ENCODE measurements at regions not wholly inside any gene's neighbourhood (a gene's known extent, or its start where the extent isn't known, plus 50 kb on each side); places are given as distances from the start of the nearest gene placed in this dataset.
"Not testable (repeated sequence)": the region's sequence is repeated elsewhere in the genome, so short reads cannot be mapped to it uniquely, and the experiment has no call there.

DNA sequence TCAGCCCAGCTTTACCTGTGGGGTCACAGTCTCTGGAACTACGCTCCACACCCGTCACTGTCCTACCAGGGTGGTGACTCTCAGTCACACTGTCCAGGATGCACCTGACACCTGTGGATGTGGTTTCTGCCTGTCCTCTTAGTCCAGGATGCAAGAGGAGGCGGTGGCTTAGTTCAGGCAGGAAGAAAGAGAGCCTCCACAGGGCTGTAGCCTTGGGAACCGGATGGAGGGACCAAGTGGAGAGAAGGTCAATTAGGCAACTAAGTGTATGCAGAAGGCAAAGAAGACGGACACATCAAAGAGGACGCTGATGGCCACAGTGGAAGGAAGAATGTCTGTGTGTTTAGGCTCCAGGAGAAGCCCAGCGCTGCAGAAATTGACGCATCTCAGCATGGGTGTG, 153.9 kb upstream of the IRF2BP2 start:
- no peak for DNase-seq (ENCODE audit: low read depth, low spot score)

DNA sequence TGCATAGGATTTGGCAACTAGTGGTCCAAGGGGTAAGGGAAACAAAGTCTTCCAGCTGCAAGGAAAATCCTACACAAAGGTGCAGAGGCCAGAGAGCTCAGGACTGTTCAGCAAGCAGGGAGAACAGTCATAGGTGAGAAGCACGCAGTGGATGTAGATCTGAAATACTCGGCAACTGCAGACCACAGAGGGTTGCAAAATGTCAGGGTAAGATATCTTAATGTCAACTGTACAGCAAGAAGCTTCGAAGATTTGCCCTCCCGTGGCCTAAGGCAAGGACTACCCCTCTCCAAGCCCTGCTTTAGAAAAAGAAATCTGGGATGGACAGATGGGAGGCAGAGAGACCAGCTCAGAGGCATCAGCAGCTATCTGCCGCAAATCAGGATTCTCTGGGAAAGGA, 153.4 kb upstream of the IRF2BP2 start:
- DNase-seq (ENCODE audit: low read depth, low spot score), result no peak

DNA sequence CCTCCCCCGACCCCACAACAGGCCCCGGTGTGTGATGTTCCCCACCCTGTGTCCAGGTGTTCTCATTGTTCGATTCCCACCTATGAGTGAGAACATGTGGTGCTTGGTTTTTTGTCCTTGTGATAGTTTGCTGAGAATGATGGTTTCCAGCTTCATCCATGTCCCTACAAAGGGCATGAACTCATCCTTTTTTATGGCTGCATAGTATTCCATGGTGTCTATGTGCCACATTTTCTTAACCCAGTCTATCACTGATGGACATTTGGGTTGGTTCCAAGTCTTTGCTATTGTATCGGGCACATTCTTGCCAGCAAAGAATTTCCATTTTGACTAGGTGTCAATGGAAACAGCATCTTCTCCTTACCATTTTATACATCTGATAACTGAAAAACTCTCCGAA, 152.1 kb upstream of the IRF2BP2 start:
- not testable (repeated sequence) for DNase-seq (ENCODE audit: low read depth, low spot score)

DNA sequence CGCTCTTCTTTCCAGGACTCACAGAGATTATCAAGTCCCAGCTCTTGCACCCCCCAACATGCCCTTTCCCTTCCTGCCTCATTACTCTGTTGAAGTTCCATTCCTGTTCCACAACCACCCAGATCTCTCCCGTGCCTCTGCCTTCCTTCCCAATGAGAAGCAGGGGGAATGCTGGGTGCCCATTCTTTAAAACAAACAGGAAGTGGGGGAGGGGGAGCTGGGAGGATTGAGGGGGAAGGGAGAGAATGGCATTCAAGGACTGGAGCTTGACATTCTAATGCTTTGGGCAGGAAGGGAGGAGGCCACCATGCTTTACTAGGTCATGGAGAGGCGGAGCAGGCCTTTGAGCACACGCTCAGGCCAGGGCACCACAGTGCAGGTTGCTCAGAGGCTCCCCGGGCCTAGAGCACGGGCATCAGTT, 150.3 kb upstream of the IRF2BP2 start:
- no peak for DNase-seq (ENCODE audit: low read depth, low spot score)

DNA sequence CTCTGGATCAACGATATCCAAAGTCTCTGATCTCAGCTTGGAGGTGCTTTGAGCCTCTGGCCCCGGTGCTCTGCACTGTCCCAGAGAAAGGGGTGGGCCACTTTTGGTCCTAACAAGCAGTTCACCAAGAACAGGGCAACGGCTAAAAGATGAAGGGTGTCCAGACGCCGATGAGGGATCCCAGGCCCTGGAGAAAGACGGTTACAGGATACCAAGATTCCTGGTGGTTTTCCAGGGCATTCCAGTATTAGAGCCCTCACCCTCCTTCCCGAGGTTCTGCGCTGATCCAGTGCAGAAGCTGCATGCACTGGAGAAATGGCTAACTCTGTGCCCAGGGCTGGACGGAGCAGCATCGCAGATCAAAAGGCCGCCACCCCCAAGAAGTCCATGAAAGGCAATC, 149.9 kb upstream of the IRF2BP2 start:
- no peak for DNase-seq (ENCODE audit: low read depth, low spot score)

DNA sequence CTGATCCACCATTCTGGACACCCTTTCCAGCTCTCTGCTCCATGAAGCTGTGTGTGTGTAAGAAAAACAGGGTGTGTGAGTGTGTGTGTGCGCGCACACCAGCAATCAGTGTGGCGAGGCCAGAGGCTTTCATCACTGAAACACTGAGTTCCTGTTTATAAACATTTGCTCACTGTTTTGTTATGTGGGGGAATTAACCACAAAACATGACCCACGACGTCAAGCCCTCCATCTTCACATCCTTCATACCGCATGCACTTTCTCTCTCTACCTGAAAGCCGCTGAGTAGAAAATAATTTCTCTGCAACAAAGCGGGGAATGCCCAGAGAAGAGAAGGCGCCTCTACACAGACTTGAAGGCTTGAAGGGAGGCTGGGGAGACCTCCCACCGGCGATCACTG, 148.9 kb upstream of the IRF2BP2 start:
- DNase-seq (ENCODE audit: low read depth, low spot score), result no peak

DNA sequence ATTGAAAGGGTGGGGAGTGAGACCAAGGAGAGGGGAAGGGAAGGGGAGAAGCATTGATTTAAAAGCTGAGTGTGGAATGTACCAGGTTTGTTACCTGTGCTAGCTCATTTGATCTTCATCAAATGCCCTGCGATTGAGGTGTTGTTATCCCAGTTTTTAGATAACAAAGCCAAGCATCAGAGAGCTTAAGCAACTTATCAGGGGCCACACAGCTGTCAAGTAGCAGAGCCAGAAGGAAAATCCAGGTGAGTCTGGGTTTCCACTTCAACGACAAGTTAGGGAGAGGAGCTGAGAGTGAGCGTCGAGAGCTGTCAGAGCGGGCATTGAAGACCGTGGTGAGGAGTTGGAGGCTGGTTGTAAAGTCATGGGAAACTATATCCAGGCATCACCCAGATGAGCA, 146.9 kb upstream of the IRF2BP2 start:
- no peak for DNase-seq (ENCODE audit: low read depth, low spot score)

DNA sequence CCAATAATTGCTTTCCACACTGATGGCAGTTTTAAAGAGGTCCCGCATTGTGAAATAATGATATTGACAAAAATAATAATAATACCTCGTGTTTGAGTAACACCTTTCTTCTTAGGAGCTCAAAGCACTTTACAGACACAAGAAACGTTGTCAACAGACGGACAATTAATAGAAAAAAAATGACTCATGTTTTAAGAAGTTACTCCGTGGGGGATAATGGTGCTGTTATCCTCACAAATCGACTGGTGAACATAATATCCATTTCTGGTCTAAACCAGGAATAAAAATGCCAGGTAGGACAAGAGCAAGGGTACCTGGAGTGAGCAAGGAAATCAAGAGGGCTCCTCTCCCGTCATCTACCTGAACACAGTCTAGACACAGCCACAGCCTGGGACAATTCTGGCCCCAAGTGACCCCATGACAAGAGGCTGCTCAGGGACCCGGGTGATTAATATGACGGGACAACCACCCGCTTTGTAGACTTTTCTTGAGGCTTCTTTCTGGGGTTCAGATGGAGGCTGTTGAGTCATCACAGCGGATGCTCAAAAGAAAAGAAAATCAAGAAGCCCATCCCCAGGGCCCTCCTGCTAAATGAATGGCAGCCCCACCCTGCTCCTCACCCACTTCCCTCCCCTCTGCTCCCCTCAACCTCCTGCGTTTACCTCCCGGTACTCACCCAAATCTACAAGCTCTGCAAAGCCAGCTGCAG, 146.2 kb upstream of the IRF2BP2 start:
- no peak for DNase-seq (ENCODE audit: low read depth, low spot score)

DNA sequence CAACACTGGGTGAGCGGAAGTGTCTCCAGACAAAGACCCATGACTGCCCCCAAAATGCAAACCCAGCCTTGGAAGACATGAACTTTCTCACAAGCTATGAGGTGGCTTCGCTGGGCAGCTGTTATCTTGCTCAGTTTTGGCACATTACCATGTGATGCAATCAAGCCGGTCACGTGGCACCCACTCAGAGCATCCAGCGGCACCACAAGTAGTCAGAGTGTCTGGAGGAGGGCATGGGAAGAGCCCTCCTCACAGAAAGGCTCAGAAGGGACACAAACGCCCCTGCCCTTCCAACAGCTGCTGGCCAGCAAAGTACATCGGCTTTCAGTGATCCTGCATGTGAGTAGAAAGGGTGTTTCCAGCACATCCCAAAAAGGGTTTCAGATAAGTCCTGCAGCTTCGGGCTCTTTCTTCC, 145.5 kb upstream of the IRF2BP2 start:
- no peak for DNase-seq (ENCODE audit: low read depth, low spot score)

DNA sequence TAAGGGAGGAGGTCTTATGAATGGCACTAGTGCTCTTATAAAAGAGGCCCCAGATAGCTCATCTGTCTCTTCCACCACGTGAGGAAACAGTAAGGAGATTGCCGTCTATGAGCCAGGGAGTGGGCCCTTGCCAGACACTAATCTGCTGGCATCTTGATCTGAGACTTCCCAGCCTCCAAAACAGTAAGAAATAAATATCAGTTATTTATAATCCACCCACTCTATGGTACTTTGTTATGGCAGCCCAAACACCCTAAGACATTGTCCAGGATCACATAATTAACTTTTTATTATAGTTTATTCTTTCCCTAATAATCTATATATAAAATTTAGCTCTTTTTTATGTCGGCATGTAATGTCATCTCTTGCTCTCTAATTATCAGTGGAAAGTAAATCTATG, 144.0 kb upstream of the IRF2BP2 start:
- no peak for DNase-seq (ENCODE audit: low read depth, low spot score)

DNA sequence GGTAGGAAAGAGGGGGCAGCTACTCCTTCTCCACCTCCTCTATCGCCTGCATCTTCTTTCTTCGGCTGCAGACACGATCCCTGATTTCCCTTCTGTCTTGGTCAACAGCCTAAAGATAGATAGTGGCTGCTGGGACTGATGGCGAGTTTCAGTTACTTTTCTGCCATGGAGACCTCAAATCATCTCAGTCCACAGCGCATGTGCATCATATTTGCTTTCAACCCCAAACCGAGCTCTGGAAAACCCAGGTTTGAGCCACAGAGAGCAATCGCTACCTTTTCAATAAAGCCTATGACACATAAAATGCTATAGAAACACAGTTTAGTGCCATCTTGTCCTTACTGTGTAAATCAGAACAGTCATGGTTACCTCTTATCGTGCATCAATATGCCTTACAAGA, 142.9 kb upstream of the IRF2BP2 start:
- DNase-seq (ENCODE audit: low read depth, low spot score), result no peak

DNA sequence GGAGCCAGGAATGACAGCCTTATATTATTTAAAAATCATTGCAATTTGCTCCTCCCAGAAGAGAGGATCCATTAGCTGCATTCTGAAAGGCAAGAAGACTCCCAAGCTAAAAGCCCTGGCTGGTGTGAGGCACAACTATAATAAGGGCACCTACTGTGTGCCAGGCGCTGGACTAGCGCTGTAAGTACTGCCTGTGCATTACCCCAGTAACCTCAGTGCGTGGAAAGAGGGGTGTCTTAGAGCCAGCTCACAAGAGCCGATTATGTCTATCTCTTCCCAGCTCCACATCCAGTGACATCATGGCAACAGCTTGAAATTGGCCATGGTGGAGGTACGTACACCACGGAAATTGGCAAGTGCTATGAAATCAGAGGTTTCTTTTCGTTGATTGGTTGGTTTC, 141.7 kb upstream of the IRF2BP2 start:
- DNase-seq (ENCODE audit: low read depth, low spot score), result no peak

DNA sequence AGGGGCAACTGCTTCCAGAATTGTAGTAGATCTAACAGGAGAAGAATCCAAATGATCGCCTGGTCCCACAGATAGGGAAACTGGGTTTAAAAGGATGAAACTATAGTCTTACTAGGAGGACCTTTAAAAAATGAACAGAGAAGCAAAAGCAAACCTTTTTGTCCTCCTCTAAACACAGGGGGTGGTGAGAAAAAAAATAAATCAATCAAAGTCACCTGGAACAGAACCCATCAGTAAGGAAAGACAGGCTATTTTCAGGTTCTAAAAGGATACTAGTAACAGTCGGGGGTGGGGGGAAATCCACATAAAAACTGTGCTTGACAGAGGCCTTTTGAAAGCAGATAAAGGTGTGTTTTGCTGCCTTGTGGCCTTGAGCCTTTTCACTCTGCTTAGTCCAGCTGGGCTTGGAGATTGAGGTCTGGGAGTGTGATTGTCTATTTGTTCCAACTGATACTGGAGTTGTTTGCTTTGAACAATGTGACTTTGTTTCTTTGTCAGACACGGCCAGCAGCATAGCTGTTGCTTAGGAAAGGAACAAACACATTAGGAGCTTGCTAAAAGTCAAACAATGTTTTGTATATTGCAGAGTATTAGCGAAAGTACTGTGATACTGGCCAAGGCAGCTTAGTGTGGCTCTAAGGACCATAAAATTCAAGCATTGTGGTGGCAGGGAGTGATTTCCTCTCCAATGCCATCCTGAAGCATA, 141.1 kb upstream of the IRF2BP2 start:
- no peak for DNase-seq (ENCODE audit: low read depth, low spot score)

DNA sequence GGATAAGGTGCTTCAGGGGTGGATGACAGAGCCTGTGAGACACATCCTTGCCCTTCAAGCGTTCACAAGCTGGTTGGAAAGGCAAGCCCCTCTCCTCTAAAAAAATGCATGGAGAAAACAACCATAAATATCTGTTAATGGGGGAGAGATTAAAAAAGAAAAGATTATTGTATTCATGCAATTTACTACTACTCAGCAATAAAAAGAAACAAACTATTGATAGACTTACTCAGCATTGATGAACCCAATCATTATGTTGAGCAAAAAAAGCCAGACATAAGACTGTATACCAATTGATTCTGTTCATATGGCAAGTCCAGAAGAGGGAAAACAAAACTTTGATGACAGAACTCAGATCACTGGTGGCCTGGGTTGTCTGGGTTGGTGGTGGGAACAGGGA, 138.7 kb upstream of the IRF2BP2 start:
- DNase-seq (ENCODE audit: low read depth, low spot score), result no peak

DNA sequence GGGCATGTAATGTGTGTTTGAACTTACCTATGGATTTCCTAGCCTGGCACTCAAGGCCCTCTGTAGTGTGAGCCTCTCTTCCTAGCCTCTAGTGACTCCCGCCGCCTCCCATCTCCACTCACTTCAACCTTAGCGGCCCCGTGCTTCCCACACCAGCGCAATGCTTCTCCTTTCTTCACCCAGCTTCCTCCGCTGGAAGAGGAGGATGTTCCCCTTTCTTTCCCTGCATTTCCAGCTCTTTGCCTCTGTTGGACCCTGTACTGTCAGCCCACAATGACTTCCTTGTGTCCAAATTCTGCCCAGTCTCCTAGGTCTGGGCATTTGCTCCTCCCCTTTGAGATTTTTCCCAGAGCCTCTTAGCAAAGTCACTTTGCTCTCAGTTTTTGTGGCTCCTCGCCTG, 138.1 kb upstream of the IRF2BP2 start:
- DNase-seq (ENCODE audit: low read depth, low spot score), result no peak

DNA sequence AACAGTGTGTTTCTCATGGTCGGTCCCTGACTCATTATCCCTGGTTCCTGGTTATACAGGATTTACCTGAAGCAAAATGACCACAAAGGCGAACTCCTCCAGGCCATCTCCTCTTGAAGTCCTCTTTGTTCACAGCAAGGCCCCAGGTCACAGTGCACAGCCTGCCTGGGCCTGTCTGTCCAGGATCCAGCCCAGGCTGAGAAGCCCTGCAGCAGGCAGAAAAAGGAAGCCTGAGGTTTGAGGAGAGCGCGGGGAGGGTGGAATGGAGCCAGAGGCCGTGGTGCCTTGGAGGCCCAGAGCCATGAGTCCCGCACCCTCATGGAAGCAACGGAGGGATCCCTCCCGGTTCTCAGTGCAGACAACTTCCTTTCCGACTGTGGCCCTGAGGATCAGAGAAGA, 136.8 kb upstream of the IRF2BP2 start:
- DNase-seq (ENCODE audit: low read depth, low spot score), result no peak

DNA sequence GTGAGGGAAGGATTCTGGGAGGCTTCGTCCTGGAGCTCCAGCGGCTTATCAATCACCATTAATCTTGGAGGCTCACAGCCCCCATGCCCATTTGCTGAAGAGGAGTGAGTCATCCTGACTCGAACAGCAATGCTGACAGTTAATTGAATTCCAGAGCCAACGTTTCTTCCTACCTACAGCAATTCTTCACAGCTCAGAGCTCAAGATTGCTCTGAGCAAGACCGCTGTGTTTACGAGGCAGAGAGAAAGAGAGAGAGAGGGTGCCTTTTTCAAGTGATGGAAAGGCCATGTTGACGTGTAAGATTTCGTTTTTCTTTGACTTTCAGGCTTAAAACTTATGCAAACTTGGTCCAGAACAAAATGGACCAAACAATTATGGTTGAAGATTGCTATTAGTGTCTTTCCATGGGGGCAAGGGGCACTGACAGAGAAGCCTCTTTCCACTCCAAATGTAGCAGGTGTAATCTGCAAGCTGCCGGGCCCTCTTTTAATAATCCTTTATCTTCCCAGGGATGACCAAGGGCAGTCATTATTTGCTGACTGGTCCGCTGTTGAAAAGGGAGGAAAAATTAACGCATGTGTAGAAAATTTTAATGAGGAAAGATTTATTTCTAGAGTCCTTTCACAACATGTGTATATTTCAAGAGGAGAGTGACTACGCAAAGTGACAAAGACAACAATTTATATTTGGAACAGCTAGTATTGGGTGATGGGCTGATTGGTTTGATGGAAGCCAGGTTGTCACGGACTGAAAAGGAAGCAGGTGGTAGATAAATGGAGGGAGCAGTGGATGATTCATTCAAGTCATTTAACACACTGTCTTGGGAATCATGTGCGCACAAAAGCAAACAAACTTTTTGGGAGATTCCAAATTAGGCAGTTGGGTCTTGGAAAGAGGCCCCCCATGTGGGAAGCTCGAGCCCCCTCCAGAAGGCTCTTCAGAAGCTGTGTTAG, 136.1 kb upstream of the IRF2BP2 start:
- no peak for DNase-seq (ENCODE audit: low read depth, low spot score)

DNA sequence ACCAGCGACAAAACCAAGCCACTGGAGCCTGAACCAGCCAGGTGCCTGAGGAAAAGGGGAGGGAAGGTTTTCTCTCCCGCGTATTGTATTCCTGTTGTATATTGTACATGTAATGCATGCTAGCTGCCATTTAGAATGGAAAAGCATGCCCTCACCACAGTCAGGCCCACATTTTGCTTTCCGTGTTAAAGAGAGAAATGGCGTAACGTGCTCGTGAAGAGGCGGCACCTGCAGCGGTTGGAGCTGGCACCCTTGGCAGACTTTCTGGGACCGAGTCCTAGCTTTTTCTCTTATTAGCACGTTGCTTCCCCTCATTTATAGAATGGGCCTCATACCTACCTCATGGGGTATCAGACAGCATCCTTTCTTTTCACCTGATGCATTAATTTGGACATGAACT, 135.3 kb upstream of the IRF2BP2 start:
- no peak for DNase-seq (ENCODE audit: low read depth, low spot score)

DNA sequence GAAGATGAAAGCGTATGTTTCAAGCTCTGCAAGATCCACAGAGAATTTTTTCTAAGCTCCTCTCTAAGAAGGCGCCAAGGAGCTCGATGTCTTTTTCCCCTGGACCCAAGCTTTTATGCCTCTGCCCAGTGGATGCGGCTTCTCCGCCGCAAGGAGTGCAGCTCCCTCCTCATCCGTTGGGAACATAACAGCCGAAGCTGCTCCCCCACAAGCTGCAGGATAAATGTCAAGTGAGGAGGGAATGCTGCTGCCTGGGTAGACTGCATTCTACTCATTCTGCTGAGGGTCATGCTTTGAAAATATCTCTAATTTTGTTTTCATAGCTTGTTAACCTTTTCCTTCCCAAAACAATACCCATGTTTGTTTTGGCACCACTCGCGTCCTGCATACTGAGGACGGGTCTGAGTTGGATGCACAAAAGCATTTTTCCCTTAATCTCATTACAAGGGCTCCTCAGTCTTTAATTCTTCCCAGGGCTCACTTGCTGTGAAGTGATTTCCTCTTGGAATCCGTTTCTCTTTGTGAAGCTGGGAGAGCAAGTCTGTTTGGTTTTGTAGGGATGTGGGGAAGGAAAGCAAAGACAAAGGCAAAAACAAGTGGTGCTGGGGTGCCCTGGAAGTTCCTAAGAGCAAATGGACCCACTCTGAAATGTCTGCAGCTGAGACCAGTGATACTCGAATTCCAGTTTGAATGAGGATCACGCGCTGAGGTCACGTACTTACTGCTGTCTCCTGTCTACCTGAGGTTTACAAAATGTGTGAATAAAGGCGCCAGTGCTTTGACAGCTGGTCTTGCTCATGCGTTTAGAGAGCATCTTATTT, 134.0 kb upstream of the IRF2BP2 start:
- no peak for DNase-seq (ENCODE audit: low read depth, low spot score)

DNA sequence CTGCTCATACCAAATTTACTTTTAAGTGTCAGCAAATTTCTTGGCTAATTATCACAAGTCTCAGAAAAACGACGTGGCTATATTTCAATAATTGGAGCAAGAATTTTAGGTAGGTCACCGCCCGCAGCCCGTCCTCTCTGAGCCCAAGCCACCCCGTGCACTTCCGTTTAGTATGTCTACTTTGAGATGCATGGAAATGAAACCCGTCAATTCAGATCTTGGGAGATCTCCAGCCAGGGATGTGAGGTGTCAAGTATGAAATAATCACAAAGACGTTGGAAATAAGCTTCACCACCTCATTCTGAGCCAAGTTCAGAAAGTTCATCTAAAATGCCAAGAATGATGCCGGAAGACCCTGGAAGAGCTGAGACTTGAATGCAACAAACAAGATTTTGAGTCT, 132.6 kb upstream of the IRF2BP2 start:
- DNase-seq (ENCODE audit: low read depth, low spot score), result no peak

DNA sequence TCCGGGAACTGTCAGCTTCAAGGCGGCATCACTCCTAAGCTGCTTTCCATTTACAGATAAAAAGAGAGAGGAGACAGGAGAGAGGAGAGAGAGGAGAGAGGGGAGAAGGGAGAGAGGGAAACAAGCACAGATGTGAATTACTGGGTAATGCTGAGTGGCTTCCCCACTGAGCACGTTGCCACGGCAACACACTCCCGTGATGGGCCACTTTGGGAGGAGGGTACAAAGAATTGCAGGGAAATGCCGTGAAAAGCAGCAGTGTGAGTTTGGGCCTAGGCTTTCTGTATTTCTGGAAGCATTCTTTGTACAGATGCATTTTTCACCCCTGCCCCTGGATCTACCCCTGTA, 128.0 kb upstream of the IRF2BP2 start:
- no peak for DNase-seq (ENCODE audit: low read depth, low spot score)

DNA sequence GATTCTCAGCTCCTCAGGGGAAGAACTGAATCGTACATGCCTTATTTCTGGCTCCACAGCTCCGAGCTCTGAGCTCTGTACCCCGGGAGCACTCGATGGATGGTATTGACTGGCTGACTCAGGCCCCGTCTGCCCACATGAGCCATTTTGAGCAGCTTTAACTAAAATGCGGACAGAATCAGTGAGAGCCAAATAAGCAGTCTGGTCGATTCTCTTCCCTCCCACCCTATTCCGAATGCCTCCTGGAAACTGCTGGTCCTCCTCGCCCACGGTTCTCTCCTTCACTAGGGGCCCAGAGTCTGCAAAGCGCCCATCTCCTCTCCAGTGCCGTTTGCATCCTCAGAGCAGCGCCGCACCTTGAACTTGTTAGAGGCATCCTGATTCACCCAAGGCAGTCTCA, 125.9 kb upstream of the IRF2BP2 start:
- DNase-seq (ENCODE audit: low read depth, low spot score), result no peak

All from activated CD4-positive, CD25-positive, alpha-beta regulatory T cell treated with anti-CD3 and anti-CD28 coated beads, Interleukin-2, amount 50 U/mL, for 16 hours (primary cell).